Activated T-cell treated with anti-CD3 and anti-CD28 coated beads for 48 hours (primary cell): ENCODE measurements at regions not wholly inside any gene's neighbourhood (a gene's known extent, or its start where the extent isn't known, plus 50 kb on each side); places are given as distances from the start of the nearest gene placed in this dataset.

ENCODE experiments used
- DNase-seq: peaks from one replicate; pipeline ENCODE4 v3.0.0-alpha.2; 2020; ENCODE audit warnings: low read depth

DNA sequence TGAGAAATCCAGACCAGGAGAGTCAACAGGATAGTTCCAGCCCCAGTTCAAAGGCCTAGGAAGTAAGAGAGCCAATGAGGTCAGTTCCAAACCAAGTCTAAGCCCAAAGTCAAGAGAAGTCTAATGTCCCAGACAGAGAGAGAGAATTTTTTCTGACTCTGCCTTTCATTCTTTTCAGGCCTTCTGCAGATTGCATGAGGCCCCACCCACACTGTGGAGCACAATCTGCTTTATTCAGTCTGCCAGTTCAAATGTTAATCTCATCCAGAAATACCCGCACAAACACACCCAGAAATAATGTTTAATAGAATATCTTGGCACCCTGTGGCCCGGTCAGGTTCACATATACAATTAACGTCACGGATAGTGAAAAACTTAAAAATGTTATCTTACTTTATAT, 962.4 kb upstream of the SOX9 start:
- no peak for DNase-seq

DNA sequence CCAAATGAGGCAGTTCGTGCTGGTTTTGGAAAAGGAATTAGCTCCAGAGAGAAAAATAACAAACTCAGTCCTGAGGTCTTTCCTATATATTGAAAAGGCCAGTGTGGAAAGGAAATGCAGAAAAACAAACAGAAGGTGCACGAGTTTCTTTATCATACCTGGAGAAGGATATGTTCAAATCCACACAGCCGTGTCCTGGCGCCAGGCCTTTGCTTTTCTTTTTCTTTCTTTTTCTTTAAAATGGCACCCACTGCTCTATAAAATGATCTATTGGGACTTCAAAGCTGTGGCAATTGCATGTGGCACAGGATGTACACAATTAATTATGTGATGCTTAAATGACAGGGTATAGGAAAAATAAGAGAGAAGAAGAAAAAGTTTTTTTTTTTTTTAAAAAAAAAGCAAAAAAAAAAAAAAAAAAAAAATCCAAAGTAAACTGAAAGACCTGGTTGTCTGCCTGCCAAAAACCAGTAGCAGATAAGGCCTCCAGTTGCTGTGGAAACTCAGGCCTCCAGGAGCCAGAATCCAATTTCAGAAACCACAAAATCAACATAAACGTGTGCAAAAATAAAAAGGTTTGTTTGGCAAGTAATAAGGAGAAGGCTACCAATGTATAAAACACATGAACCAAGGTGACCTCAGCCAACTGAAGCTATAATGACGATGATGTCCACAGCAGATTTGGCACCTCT, 957.6 kb upstream of the SOX9 start:
- DNase-seq: no peak

DNA sequence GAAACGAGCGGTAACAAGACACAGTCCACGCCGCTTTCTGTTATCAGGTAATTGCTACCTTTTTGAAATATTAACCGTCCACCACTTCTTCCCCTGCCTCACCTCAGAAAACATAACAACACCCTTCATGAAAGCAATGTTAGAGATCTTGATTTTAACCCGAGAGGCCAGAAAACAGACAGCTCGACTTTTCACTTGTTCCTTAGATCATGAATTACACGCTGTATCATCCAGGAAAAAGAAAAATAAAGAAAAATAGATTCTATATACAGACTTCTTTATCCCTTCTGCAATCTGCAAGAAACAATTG, 957.1 kb upstream of the SOX9 start:
- no peak for DNase-seq

DNA sequence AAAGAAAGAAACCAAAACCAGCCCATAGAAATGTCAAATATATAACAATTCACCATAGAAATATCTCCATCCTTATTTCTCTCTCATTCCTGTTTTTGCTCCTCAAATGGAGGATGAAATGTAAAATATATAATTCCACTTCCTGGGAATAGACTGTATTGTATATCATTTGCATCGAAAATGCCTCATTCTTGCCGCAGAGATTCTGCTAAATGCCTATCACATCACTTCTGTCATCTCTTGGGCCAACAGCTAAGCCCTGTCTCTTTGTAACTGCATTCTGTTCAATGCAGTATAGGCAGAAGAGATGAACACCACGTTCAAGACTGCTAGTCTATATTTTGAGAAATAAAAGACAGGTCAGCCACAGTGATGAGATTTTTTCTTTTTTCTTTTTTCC, 956.3 kb upstream of the SOX9 start:
- DNase-seq: no peak

DNA sequence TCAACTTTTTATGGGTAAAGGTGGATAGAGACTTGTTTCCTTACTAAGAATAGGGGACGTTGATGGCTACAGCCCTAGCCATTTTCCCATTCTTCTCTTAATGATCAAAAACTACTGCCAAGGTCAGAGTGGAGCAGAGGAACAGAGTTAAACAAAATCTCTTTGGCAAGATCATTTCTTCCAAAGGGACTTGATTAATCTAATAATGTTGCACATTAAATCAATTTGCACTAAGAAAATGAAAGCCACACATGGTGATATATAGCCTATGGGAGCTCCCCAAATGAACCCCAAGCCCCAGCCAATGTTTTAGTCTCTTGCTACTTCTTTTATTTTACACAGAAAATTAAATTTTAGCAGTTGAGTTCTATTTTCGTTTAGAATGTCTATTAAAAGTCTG, 954.5 kb upstream of the SOX9 start:
- no peak for DNase-seq

DNA sequence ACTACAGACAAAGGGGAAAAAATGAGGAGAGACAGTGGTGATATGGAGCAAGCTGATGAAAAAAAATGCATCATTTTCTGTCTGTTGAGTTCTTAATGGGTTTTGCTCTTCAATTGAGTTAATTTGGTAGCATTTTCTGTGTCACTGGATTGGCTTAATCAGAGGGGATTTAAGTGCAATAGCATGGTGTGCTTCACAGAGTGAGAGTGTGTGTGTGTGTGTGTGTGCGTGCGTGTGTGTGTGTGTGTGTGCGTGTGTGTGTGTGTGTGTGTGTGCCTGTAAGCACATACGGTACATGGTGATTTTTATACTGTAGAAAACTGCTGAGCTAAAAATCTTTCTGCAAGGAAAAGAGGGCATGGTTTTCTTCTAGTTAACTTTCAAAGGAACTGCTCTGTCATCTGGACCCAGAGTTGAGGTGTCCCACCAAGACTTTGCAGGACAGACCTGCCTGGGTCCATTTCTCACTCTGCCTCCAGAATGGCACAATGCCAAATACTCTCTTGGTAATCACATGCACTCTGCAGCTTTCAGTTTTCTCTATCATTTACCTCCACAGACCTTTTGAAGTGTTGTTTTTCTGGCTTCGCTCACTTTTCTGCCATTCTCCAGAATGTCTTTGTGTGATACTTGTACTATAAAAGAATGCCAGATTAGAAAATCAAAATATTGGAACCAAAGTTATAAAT, 952.6 kb upstream of the SOX9 start:
- DNase-seq: no peak

DNA sequence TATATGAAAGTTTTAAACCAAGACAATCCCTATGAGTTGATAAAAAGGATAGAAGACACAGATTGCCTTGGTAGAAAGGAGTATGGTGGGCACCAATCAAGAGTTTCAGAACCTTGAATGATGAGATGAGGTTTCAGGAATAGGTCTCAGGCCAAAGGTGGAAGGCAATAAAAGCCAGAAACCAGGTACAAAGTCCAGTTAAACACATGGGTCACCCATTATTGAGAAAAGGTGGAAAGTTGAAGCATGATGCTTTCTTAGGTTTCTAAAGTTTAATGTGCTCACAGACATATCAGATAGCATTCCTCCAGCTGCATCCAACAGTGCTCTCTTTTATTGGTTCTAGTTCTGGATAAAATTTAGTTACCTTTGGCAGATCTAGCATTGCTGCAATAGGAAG, 950.8 kb upstream of the SOX9 start:
- DNase-seq: no peak

DNA sequence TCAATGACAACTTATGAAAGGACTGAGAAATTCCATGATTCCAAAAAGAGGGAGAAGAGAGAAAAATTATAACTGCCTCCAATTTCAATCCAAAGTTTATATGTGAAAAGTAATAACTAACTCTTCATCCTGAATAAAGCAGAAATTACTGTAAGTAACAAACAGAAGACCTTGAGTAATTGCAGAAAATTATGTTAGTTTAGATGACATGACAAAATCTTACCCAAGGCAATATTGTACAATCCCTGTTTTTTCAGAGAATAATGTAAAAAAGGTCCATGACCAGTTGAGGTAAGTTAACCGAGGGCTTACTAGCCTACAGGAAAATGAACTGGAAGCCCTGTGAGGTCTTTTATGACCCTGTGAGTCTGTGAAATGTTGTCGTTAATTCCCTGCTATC, 949.5 kb upstream of the SOX9 start:
- no peak for DNase-seq

DNA sequence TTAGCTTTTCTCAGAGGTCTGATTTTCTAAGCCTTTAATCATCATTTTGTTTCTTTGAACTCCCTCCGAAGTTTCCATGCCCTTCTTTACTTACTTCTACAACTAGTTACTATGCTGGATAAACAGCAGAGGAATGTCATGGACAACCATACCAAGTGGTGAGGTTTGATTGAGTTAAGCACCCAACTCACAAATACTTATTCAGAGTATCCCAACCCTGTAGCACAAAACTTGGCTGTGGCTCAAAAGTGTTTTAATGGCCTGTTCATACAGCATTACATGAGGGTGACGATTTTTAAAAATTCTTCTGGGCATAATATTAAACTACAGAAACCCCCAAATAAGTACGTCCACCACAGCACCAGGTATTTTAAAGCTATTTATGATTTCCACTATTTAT, 946.8 kb upstream of the SOX9 start:
- DNase-seq: no peak

DNA sequence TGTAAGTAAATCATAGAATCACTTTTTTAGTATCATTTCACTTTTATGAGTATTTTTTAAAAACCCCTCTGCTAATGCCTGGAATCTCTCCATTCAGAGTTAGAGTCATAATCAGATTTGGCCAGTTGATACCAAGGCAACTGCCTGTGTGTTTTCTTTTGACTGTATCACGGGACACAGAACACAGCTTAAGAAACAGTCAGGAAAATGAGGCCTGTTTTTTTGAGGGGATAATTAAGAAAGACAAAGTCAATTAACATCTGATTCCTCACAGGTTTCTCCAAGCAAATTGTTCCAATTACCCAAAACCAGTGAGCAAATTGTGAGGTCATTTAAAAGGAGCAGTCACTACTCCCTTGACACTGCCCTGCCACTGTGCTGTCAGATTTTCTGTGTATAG, 944.5 kb upstream of the SOX9 start:
- DNase-seq: no peak

DNA sequence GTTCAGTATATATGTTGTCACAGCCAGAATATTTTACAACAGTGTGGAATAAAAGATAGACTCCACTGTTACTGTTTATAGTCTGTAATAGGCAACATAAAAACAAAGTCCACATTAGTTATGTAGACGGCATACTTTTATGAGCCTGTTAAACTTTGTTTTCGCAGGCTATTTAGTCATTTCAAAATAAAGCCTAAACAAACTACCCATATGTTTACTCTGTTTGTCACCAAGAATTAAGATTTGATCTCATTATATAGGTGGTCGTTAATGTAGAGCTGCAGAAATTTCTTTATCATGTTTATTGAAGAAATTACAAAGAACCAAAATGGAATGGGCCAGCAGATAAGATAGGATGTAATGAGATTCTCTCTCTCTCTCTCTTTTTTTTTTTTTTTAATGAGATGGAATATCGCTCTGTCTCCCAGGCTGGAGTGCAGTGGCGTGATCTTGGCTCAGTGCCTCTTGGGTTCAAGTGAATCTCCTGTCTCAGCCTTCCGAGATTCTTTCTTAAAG, 943.8 kb upstream of the SOX9 start:
- DNase-seq: no peak

DNA sequence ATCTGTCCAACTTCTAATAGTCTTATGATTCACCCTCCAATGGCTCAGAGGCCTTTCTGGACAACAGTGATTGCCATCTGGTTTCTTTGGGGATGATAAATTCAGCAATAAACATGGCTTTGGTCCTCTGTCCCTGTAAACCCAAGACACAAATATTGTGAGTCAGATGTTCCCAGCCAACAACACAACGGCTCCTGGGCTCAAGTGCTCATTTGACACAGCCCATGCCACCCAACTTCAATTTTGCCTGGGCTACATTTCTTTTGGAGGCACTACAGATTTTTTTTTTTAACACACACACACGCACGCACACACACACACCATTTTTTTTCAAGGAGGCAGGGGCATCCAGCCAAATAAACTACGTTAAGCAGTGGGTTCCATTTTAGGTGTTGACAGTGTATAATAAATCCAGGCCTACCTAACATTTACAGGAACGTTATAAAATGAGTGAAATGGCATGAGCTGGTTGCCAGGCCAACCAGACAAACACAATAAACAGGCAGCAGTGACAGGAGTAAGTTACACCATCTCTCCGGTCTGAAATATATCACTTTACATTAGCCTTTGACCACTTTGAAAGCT, 939.9 kb upstream of the SOX9 start:
- no peak for DNase-seq

DNA sequence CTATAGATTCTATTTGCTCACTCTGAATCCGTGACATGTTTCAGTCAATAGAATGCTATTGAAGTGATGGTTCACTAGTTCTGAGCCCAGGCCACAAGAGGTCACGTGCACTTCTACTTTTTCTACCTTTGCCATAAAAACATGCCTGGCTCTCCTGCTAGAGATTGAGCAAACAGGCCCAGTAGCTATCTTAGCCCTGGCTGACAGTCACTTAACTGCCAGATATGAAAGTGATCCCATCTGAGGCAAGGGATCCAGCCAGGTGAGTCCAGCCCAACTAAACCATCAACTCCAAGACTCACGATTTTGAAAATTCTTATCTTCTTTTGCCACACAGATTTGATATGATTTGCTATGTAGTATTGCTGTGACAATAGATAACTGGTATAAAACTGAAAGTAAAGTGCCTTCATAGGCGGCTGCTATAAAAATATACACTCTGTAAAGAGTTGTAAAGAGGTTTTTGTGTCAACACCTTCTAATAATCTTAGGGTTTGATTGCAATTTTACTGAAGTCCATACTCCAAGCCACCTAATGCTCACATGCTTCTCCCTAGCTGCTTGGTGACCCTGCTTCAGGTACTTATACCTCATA, 937.7 kb upstream of the SOX9 start:
- DNase-seq: no peak

DNA sequence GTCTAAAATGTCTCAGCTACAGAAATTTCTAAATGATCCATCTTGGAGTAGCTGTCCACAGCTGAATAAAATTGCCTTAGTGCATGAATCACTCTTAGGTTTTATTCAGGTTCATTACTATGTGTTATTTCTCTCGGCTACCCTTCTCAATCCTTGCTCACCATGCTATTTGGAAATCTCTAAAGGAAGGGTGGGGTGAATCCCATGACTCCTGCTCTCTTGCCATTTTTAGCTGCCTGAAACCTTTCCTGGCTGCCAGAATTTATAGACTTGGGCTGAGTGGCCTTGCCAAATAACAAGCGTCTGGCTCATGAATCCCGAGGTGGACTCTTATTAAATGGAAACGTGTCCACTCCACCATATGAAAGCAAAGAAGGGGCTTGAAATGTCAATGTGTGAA, 936.1 kb upstream of the SOX9 start:
- DNase-seq: no peak

DNA sequence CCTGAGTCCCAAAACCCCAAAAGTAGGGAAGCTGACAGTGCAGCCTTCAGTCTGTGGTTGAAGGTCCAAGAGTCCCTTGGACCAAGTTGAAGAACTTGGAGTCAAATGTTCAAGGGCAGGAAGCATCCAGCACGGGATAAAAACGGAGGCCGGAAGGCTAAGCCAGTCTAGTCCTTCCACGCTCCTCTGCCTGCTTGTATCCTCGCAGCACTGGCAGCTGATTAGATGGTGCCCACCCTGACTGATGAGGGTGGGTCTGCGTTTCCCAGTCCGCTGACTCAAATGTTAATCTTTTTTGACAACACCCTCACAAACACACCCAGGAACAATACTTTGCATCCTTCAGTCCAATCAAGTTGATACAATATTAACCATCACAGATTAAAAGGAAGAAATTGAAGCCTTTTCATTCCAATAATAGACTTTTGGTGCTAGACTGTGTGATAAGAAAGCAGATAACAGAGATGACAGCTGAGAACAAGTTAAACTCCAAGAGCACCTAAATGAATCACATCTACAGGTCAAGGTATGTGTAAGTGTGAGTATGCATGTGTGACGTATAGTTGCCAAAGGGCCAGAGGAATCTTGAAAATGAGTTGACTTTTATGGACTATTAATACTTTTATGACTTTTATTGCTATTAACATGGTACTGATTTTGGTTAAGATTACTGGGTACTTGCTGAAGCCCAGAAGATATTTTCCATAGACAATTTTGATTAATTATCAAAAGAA, 933.5 kb upstream of the SOX9 start:
- DNase-seq: no peak

DNA sequence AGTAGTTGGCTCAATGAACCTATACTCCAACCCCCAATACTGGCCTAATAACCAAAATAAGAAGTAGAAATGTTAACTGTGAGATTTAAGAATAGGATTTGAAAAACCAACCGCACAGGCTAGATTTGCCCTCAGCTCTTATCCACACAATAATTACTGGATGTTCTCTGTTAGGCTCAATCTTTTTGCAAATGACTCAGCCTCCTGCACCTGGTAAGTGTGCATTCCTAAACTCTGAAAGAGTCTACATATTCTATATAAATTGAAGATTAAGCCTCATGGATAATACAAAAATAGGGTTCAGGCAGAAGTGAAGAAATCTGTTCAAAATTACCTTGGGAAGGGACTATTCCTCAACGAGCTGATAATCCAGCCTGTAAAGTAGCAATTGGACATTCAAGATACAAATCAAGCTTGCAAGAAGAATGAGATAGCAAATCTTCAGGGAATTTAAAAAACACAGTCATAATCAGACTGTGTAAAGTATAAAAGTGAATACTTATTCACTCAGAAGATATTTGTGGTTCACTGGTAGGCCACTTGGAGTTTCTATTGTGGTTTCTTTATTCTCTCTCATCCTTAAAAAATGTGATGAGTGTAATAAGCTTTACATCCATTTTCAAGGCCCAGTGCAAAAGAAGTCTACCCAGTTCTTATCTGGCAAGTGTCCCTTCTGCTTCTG, 931.9 kb upstream of the SOX9 start:
- no peak for DNase-seq

DNA sequence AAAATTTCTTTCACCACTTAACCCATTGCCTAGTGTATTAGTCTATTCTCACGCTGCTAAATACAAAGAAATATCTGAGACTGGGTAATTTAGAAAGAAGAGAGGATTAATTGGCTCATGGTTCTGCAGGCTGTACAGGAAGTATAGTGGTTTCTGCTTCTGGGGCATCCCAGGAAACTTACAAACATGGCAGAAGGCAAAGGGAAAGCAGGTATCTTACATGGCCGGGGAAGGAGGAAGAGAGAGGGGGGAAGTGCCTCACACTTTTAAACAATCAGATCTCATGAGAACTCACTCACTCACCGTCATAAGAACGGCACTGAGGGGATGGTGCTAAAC, 931.4 kb upstream of the SOX9 start:
- DNase-seq: no peak

DNA sequence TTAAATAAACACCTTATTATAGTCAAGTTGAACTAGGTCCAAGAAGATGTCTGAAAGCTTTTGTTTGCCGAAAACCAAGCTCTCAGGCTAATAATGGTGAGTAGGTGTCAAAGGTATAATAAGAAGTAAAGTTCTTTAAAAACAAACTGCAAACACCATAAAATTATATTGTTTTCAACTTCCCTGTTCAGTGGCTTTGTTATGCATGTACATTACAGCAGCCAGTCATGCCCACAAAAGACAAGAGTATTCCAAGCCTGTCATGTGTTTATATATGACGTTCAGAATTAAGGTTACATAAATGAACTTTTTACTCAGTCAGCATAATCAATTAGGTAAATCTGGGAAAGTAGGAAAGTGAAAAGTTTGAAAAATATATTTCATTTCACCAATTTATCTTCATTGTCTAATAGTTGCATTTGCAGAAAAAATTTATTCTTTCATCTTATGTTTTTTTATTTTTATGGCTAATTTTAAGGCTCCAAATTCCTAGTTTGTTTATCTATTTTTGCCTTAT, 928.7 kb upstream of the SOX9 start:
- no peak for DNase-seq

DNA sequence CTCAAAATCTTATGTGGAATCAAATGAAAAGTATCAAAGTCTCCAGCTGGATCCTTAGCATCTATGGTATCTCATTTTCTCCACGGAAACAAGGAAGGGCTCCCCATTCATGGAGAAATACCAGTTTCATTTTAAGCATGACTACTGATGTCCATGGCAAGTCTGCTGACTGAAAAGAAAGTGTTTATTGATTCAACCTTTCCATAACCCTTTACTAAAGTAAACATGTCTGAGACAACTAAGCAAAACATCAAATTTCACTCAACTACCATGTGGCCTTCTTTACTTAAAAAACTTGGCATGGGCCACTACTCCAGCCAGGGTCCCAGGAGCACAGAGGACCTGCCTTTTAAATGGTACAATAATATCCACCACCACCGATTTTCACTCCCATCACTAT, 928.0 kb upstream of the SOX9 start:
- DNase-seq: no peak

DNA sequence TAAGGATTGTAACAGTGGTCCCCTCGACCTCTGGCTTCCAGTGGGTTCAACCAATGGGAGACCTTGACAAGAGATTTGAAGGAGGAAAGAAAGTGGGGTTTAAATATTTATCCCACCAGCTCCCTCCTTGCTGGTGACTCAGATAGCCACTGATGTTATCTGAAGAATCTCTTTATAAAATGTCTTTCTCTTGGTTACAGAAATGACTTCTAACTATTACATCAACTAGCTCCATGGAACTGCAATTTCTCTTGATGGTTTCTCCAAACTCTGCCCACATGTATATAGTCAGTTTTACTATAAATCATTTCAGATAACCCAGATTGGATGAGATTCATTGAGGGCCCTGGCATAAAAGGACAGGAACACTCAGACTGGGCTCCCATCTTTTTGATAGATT, 920.2 kb upstream of the SOX9 start:
- DNase-seq: no peak

DNA sequence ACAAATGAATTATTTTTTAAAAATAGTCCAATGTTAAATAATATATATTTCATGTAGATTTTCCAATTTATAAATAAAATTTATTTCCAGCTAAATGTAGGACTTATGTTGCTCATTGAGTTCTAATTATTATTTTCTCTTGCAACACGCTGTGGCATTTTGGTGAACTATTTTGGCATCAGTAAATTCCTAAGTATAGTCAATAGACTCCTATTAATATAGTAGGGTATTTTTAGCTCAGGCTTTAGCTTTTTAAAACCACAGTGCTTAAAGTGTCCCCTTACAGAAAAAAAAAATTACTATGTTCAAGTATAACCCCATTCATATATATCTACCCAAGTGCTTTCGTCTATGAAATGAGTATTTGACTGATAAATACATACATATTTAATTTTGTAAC, 919.2 kb upstream of the SOX9 start:
- DNase-seq: no peak

DNA sequence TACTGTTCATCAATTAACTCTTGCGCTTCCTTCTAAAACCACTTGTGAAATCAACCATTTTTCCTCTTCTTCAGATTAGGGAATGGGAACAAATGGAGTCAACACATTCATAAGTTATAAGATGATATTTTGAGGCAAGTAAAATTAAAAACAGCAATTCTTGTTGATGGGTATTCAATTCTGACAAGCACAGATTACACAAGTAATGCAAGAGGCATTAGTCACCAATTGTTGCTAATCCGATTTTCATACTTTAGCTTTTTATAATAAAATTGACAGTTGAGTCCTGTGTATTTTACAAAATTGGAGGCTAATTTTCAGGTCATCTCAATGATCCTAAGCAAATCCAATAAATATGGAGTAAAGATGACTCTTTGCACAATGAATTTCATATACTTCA, 918.4 kb upstream of the SOX9 start:
- no peak for DNase-seq
